CD4-positive, alpha-beta T cell (primary cell): ENCODE measurements at regions not wholly inside any gene's neighbourhood (a gene's known extent, or its start where the extent isn't known, plus 50 kb on each side); places are given as distances from the start of the nearest gene placed in this dataset.

Experiments used
- ATAC-seq: fragments of 200-7000 bp; cut with Tn5 transposase; one replicate; pipeline ENCODE4 v1.10.0; 2022; ENCODE audit warnings: mild to moderate bottlenecking; ENCODE audit not compliant: poor library complexity
- CTCF ChIA-PET: fragments of 350-600 bp; sonication (Branson Sonifier 250); formaldehyde crosslinking; loops from one replicate; lab custom pipeline; 2021; ENCODE audit warnings: antibody characterized with exemption, inconsistent platforms; lab: Charles Lee
- POLR2A ChIA-PET: fragments of 350-600 bp; sonication (Branson Sonifier 250); formaldehyde crosslinking; loops from one replicate; lab custom pipeline; 2021; ENCODE audit warnings: antibody characterized with exemption, inconsistent platforms; lab: Charles Lee
- DNase-seq, 14 experiments: peaks; one replicate each; pipeline ENCODE4 v3.0.0-alpha.2; 2013 to 2020; ENCODE audit warnings: mixed read lengths in 2 of 14
- H3K27ac ChIP-seq, 2 donors: one replicate each; pipeline versions ENCODE4 v1.5.1 to v1.7.0; 2013; ENCODE audit warnings: low read length in 2 of 2, low read depth in 1 of 2, mild to moderate bottlenecking in 1 of 2
- H3K27me3 ChIP-seq, 2 experiments: 1 replicate in 1 of 2; 2 replicates in 1 of 2; pipeline versions ENCODE4 v1.6.1 to v1.7.0; 2013; ENCODE audit warnings: low read length in 2 of 2, control low read depth in 1 of 2, mild to moderate bottlenecking in 1 of 2, moderate library complexity in 1 of 2; ENCODE audit not compliant: insufficient read depth in 2 of 2, control insufficient read depth in 1 of 2
- H3K36me3 ChIP-seq: one replicate; pipeline ENCODE4 v1.6.1; 2013; ENCODE audit warnings: low read length, control low read depth; ENCODE audit not compliant: insufficient read depth
- H3K4me1 ChIP-seq: one replicate; pipeline ENCODE4 v1.6.1; 2013; ENCODE audit warnings: low read length, control low read depth; ENCODE audit not compliant: insufficient read depth
- H3K4me3 ChIP-seq: one replicate; pipeline ENCODE4 v1.5.1; 2013; ENCODE audit warnings: mild to moderate bottlenecking, low read length, moderate library complexity
- H3K9me3 ChIP-seq, 2 experiments: 1 replicate in 1 of 2; 2 replicates in 1 of 2; pipeline versions ENCODE4 v1.6.1 to v1.7.0; 2013; ENCODE audit warnings: low read length in 2 of 2, mild to moderate bottlenecking in 2 of 2, control low read depth in 1 of 2, moderate library complexity in 1 of 2; ENCODE audit not compliant: control insufficient read depth in 1 of 2, insufficient read depth in 1 of 2
- H3K27ac Mint-ChIP-seq: one replicate; pipeline ENCODE4 v1.8.0; 2020; ENCODE audit warnings: mixed read lengths
- H3K27me3 Mint-ChIP-seq: one replicate; pipeline ENCODE4 v1.8.0; 2021; ENCODE audit warnings: mixed read lengths
- H3K36me3 Mint-ChIP-seq: one replicate; pipeline ENCODE4 v1.8.0; 2021; ENCODE audit warnings: low read depth, mixed read lengths
- H3K4me1 Mint-ChIP-seq: one replicate; pipeline ENCODE4 v1.8.0; 2021; ENCODE audit warnings: low read depth, mixed read lengths
- H3K4me3 Mint-ChIP-seq: one replicate; pipeline ENCODE4 v1.8.0; 2020; ENCODE audit warnings: mild to moderate bottlenecking, mixed read lengths
- H3K9me3 Mint-ChIP-seq: one replicate; pipeline ENCODE4 v1.8.0; 2020; ENCODE audit warnings: mixed read lengths
- intact Hi-C, 2 experiments: fragments of 100-400 bp; cut with DNase I in 1 of 2; cut with micrococcal nuclease in 1 of 2; formaldehyde crosslinking; loops; one replicate each; pipeline versions ENCODE4 v1.15.1 to v1.9.0; 2023 to 2025; cut with DNase I, micrococcal nuclease
- TF ChIP-seq, protein P1 (sequence below): fragments of 200-600 bp; IDR thresholded peaks from one replicate; pipeline ENCODE4 v1.8.0; 2022; ENCODE audit warnings: antibody characterized with exemption, mild to moderate bottlenecking

DNA sequence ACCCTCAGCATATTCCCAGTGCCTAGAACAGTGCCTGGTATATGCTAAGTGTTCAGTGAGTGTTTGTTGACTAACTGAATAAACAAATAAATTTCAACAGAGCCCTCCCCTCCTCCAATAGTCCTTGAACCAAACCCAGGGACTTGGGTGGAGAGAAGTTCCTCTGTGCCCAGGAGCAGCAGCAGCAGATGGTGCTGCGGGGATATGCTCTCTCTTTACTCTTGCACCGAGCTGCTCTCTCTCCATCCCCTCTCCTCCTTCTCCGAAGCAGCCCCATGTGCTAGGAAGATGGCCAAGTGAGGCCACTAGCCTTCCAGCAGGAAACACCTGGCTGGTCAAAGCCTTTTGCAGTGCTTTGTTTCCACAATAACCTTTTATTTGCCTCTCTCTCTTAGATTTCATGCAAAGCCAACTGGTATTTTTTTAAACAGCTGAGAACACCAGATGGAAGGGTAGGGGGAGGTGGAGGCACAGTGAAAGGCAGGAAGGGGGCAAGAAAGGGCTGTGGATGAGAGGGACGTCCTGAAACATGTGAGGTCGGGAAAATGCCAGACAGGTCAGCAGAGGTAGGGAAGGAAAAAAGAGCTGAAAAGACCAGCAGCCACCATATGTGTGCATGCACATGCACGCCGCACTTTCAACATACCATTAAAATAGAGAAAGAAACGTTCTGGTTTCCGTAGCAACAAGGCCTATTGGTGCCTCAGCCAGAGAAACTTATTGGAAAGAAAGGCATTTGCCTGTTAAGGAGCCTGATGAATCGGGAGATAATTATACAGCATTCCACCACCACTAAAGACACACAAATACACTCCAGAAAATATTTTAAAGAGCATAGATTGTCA, 78.9 kb downstream of the EMP1 start:
- H3K36me3 ChIP-seq = no peaks in the 10 kb centered on the region
- Mint-ChIP-seq H3K27ac (no peak overlapping the region), H3K36me3 (no peaks in the 10 kb centered on the region), H3K27me3 (peaks cover 56% of the 10 kb centered on the region), H3K4me3 (no peak overlapping the region), H3K4me1 (peaks cover 7% of the 10 kb centered on the region), H3K9me3 (no peaks in the 10 kb centered on the region)
- H3K4me3 ChIP-seq = no peak overlapping the region
- ChIA-PET POLR2A (no interaction called here), CTCF (no interaction called here)
- TF ChIP-seq, protein P1, sequence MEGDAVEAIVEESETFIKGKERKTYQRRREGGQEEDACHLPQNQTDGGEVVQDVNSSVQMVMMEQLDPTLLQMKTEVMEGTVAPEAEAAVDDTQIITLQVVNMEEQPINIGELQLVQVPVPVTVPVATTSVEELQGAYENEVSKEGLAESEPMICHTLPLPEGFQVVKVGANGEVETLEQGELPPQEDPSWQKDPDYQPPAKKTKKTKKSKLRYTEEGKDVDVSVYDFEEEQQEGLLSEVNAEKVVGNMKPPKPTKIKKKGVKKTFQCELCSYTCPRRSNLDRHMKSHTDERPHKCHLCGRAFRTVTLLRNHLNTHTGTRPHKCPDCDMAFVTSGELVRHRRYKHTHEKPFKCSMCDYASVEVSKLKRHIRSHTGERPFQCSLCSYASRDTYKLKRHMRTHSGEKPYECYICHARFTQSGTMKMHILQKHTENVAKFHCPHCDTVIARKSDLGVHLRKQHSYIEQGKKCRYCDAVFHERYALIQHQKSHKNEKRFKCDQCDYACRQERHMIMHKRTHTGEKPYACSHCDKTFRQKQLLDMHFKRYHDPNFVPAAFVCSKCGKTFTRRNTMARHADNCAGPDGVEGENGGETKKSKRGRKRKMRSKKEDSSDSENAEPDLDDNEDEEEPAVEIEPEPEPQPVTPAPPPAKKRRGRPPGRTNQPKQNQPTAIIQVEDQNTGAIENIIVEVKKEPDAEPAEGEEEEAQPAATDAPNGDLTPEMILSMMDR = no peak
- H3K27me3 ChIP-seq = peaks cover 18 to 47% of the 10 kb centered on the region in 2 experiments
- H3K27ac ChIP-seq = no peak overlapping the region
- DNase-seq (no peak), ATAC-seq (no peak)
- intact Hi-C loops = loop anchor here in 1 of 2 experiments (5.0 kb wide), 1 partner anchor 1392 kb away; no protein-coding TSS in a partner anchor
- H3K9me3 ChIP-seq = no peaks in the 10 kb centered on the region
- H3K4me1 ChIP-seq = peaks cover 6% of the 10 kb centered on the region

DNA sequence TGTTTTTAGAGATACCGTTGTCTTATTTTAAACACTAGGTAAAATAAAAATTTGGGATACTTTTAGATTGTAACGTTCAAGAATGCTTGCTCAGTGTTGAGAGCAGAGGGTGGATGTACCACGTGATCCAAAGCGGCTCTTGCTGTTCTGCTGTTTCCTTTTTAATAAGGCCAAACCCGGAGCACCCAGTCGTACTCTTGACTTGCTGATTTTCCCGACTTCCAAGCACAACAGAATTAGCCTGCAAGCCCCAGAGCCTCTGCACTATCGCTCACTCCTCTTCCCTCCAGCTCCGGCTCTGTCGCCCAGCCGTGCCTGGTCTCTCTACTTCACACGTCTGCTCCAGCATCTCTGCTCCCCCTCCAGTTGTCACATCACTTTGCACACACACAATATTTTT, 77.3 kb downstream of the EMP1 start:
- ATAC-seq (no peak), DNase-seq (no peak)
- CTCF ChIA-PET = no interaction called here
- POLR2A ChIA-PET = no interaction called here
- no peaks in the 10 kb centered on the region for H3K9me3 ChIP-seq
- H3K27me3 Mint-ChIP-seq = peaks cover 66% of the 10 kb centered on the region
- H3K27me3 ChIP-seq = peaks cover 18 to 37% of the 10 kb centered on the region in 2 experiments
- no peak overlapping the region for H3K27ac Mint-ChIP-seq
- H3K27ac ChIP-seq = no peak overlapping the region
- H3K4me1 Mint-ChIP-seq = peaks cover 7% of the 10 kb centered on the region
- H3K4me3 Mint-ChIP-seq = no peak overlapping the region
- H3K9me3 Mint-ChIP-seq = no peaks in the 10 kb centered on the region
- peaks cover 6% of the 10 kb centered on the region for H3K4me1 ChIP-seq
- intact Hi-C loops = no loop called here
- no peaks in the 10 kb centered on the region for H3K36me3 Mint-ChIP-seq
- H3K36me3 ChIP-seq = no peaks in the 10 kb centered on the region
- TF ChIP-seq, protein P1 = no peak
- H3K4me3 ChIP-seq = no peak overlapping the region

DNA sequence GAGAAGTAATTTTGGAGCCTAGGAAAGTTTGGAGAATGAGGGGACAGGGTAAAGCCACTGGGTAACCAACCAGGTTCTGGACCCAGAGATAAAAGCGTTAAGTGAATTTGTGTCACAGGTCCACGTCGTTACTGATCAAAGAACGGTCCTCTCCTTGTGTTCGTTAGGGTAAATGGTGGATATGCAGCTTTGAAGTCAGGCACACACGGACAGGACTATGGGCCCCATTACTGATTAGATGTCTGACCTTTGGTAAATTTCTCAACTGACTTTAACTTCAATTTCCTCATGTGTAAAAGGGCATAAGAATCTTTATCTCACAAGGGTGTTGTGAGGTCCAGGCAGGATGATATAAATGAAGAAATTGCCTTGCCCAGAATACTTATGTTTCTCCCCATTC, 76.6 kb downstream of the EMP1 start:
- H3K4me1 Mint-ChIP-seq = peaks cover 4% of the 10 kb centered on the region
- intact Hi-C loops = no loop called here
- POLR2A ChIA-PET = no interaction called here

More for the DNA sequence above, 76.6 kb downstream of the EMP1 start:
- H3K9me3 Mint-ChIP-seq = no peaks in the 10 kb centered on the region
- ATAC-seq (no peak), DNase-seq (no peak)
- no peak overlapping the region for H3K27ac Mint-ChIP-seq
- no peak overlapping the region for H3K4me3 Mint-ChIP-seq
- H3K9me3 ChIP-seq = no peaks in the 10 kb centered on the region
- H3K4me1 ChIP-seq = peaks cover 2% of the 10 kb centered on the region
- TF ChIP-seq, protein P1 = no peak
- no peak overlapping the region for H3K4me3 ChIP-seq
- H3K36me3 Mint-ChIP-seq = no peaks in the 10 kb centered on the region
- no peaks in the 10 kb centered on the region for H3K36me3 ChIP-seq
- H3K27ac ChIP-seq = no peak overlapping the region
- H3K27me3 Mint-ChIP-seq = peaks cover 64% of the 10 kb centered on the region
- peaks cover 15 to 37% of the 10 kb centered on the region in 2 experiments for H3K27me3 ChIP-seq
- CTCF ChIA-PET = no interaction called here
